Naive thymus-derived CD4-positive, alpha-beta T cell (primary cell): ENCODE measurements at regions not wholly inside any gene's neighbourhood (a gene's known extent, or its start where the extent isn't known, plus 50 kb on each side); places are given as distances from the start of the nearest gene placed in this dataset.

Experiments
- ATAC-seq: fragments of 150-1000 bp; cut with Tn5 transposase; 2 replicates; pipeline ENCODE4 v1.10.0; 2021; ENCODE audit warnings: mild to moderate bottlenecking, moderate library complexity
- CTCF ChIA-PET: fragments of 350-600 bp; sonication (Branson Sonifier 250); formaldehyde crosslinking; loops from one replicate; lab custom pipeline; 2021; ENCODE audit warnings: antibody characterized with exemption; lab: Charles Lee
- POLR2A ChIA-PET: fragments of 350-600 bp; sonication (Branson Sonifier 250); formaldehyde crosslinking; loops from one replicate; lab custom pipeline; 2021; ENCODE audit warnings: antibody characterized with exemption, inconsistent platforms; lab: Charles Lee
- DNase-seq, 9 donors: peaks; one replicate each; pipeline versions ENCODE4 v3.0.0 to v3.0.0-alpha.2; 2020 to 2022; ENCODE audit warnings: mixed read lengths in 1 of 9
- H3K27ac ChIP-seq: one replicate; pipeline ENCODE4 v1.7.0; 2013; ENCODE audit warnings: mild to moderate bottlenecking, low read depth, low read length, moderate library complexity
- H3K27me3 ChIP-seq, 2 donors: one replicate each; pipeline ENCODE4 v1.7.0; 2013; ENCODE audit warnings: low read length in 2 of 2, mild to moderate bottlenecking in 2 of 2, moderate library complexity in 2 of 2; ENCODE audit not compliant: control insufficient read depth in 2 of 2, insufficient read depth in 2 of 2
- H3K36me3 ChIP-seq, 3 experiments: 1 replicate in 2 of 3; 2 replicates in 1 of 3; pipeline ENCODE4 v1.7.0; 2013; ENCODE audit warnings: low read length in 3 of 3, mild to moderate bottlenecking in 3 of 3, moderate library complexity in 1 of 3; ENCODE audit not compliant: insufficient read depth in 3 of 3, control insufficient read depth in 2 of 3
- H3K4me1 ChIP-seq, 2 donors: one replicate each; pipeline ENCODE4 v1.7.0; 2013; ENCODE audit warnings: low read length in 2 of 2, mild to moderate bottlenecking in 2 of 2, moderate library complexity in 1 of 2; ENCODE audit not compliant: control insufficient read depth in 2 of 2, insufficient read depth in 2 of 2
- H3K4me3 ChIP-seq: 2 replicates; pipeline ENCODE4 v1.7.0; 2013; ENCODE audit warnings: mild to moderate bottlenecking, low read length
- H3K9me3 ChIP-seq, 3 experiments: 1 replicate in 2 of 3; 2 replicates in 1 of 3; pipeline ENCODE4 v1.7.0; 2013; ENCODE audit warnings: low read length in 3 of 3; ENCODE audit not compliant: control insufficient read depth in 2 of 3
- H3K27ac Mint-ChIP-seq, 9 donors: one replicate each; pipeline ENCODE4 v1.8.0; 2020 to 2022; ENCODE audit warnings: mixed read lengths in 9 of 9, mild to moderate bottlenecking in 8 of 9, moderate library complexity in 5 of 9, inconsistent platforms in 2 of 9
- H3K27me3 Mint-ChIP-seq, 5 donors: one replicate each; pipeline ENCODE4 v1.8.0; 2021 to 2022; ENCODE audit warnings: mixed read lengths in 5 of 5, mild to moderate bottlenecking in 1 of 5
- H3K36me3 Mint-ChIP-seq, 5 donors: one replicate each; pipeline ENCODE4 v1.8.0; 2020 to 2022; ENCODE audit warnings: mixed read lengths in 5 of 5, mild to moderate bottlenecking in 3 of 5, inconsistent platforms in 1 of 5
- H3K4me1 Mint-ChIP-seq, 7 donors: one replicate each; pipeline ENCODE4 v1.8.0; 2020 to 2022; ENCODE audit warnings: mixed read lengths in 7 of 7, mild to moderate bottlenecking in 3 of 7, inconsistent platforms in 1 of 7
- H3K4me3 Mint-ChIP-seq, 10 donors: one replicate each; pipeline ENCODE4 v1.8.0; 2020 to 2022; ENCODE audit warnings: mild to moderate bottlenecking in 10 of 10, mixed read lengths in 10 of 10, moderate library complexity in 6 of 10, inconsistent platforms in 2 of 10
- H3K9me3 Mint-ChIP-seq, 11 donors: one replicate each; pipeline ENCODE4 v1.8.0; 2020 to 2022; ENCODE audit warnings: mixed read lengths in 11 of 11, mild to moderate bottlenecking in 4 of 11, inconsistent platforms in 1 of 11, moderate library complexity in 1 of 11
- intact Hi-C, 2 donors: fragments of 100-400 bp; cut with micrococcal nuclease; formaldehyde crosslinking; loops; one replicate each; pipeline ENCODE4 v1.15.1; 2023

GRCh38 chr22:49693416-49693815, 134.3 kb downstream of the BRD1 start:
- H3K4me3 ChIP-seq: no peak overlapping the region
- no peaks in the 10 kb centered on the region for H3K36me3 ChIP-seq
- H3K9me3 ChIP-seq: no peaks in the 10 kb centered on the region
- DNase-seq (no peak), ATAC-seq (no peak)
- peaks cover 0 to 5% of the 10 kb centered on the region in 2 donors for H3K4me1 ChIP-seq
- no peak overlapping the region for H3K27ac ChIP-seq
- Mint-ChIP-seq H3K27me3 (peaks cover 0 to 16% (median 0%) of the 10 kb centered on the region in 5 donors), H3K4me1 (peaks cover 0 to 25% (median 18%) of the 10 kb centered on the region in 7 donors), H3K4me3 (peak overlapping the region in 3 of 10 donors; percentile 43 to 56 (median 50)), H3K27ac (peak overlapping the region in 4 of 9 donors; percentile 43 to 80 (median 67)), H3K36me3 (peaks cover 0 to 7% (median 0%) of the 10 kb centered on the region in 5 donors), H3K9me3 (peaks cover 0 to 26% (median 8%) of the 10 kb centered on the region in 11 donors)
- ChIA-PET CTCF (no interaction called here), POLR2A (no interaction called here)
- intact Hi-C loops: loop anchor here in 1 of 2 donors (2.0 kb wide), 1 partner anchor 23 kb away; no protein-coding TSS in a partner anchor
- H3K27me3 ChIP-seq: no peaks in the 10 kb centered on the region

- ATAC-seq (no peak), DNase-seq (no peak)
- no peaks in the 10 kb centered on the region for H3K9me3 ChIP-seq
- H3K4me1 ChIP-seq: peaks cover 0 to 5% of the 10 kb centered on the region in 2 donors
- no peaks in the 10 kb centered on the region for H3K27me3 ChIP-seq
- intact Hi-C loops: loop anchor here in 1 of 2 donors (2.0 kb wide), 1 partner anchor 22 kb away; no protein-coding TSS in a partner anchor
- H3K4me3 Mint-ChIP-seq: peak overlapping the region in 8 of 10 donors; percentile 25 to 63 (median 39)
- H3K4me1 Mint-ChIP-seq: peaks cover 0 to 25% (median 18%) of the 10 kb centered on the region in 7 donors
- ChIA-PET POLR2A (interaction anchor here (0.6 kb wide), 1 partner anchor 341 kb away, joined by 3 read pairs; no protein-coding TSS in a partner anchor), CTCF (interaction anchor here (1.1 kb wide), 1 partner anchor 9 kb away, joined by 5 read pairs; no protein-coding TSS in a partner anchor)
- H3K9me3 Mint-ChIP-seq: peaks cover 0 to 22% (median 7%) of the 10 kb centered on the region in 11 donors
- H3K4me3 ChIP-seq: no peak overlapping the region
- peaks cover 0 to 7% (median 0%) of the 10 kb centered on the region in 5 donors for H3K36me3 Mint-ChIP-seq
- no peaks in the 10 kb centered on the region for H3K36me3 ChIP-seq
- peak overlapping the region; percentile 0 for H3K27ac ChIP-seq
- peak overlapping the region in 7 of 9 donors; percentile 14 to 91 (median 62) for H3K27ac Mint-ChIP-seq
- H3K27me3 Mint-ChIP-seq: peaks cover 0 to 18% (median 0%) of the 10 kb centered on the region in 5 donors
Measured at GRCh38 chr22:49692499-49693225, 135.0 kb downstream of the BRD1 start.

GRCh38 chr22:49691256-49691655, 136.4 kb downstream of the BRD1 start:
- Histone ChIP-seq H3K4me3 (no peak overlapping the region), H3K9me3 (no peaks in the 10 kb centered on the region), H3K4me1 (peaks cover 0 to 5% of the 10 kb centered on the region in 2 donors), H3K27ac (no peak overlapping the region), H3K36me3 (no peaks in the 10 kb centered on the region), H3K27me3 (no peaks in the 10 kb centered on the region)
- Mint-ChIP-seq H3K27ac (peak overlapping the region in 5 of 9 donors; percentile 6 to 80 (median 43)), H3K9me3 (peaks cover 0 to 8% (median 2%) of the 10 kb centered on the region in 11 donors), H3K36me3 (peaks cover 0 to 7% (median 0%) of the 10 kb centered on the region in 5 donors), H3K4me3 (peak overlapping the region in 1 of 10 donors; percentile 10), H3K4me1 (peaks cover 0 to 25% (median 18%) of the 10 kb centered on the region in 7 donors), H3K27me3 (peaks cover 0 to 21% (median 0%) of the 10 kb centered on the region in 5 donors)
- ATAC-seq: no peak
- ChIA-PET CTCF (no interaction called here), POLR2A (no interaction called here)
- no peak for DNase-seq
- intact Hi-C loops: no loop called here

- ATAC-seq (no peak), DNase-seq (no peak)
- peaks cover 0 to 25% (median 18%) of the 10 kb centered on the region in 7 donors for H3K4me1 Mint-ChIP-seq
- ChIA-PET CTCF (no interaction called here), POLR2A (no interaction called here)
- no peaks in the 10 kb centered on the region for H3K27me3 ChIP-seq
- H3K27ac Mint-ChIP-seq: no peak overlapping the region
- no peaks in the 10 kb centered on the region for H3K9me3 ChIP-seq
- H3K36me3 Mint-ChIP-seq: peaks cover 0 to 7% (median 0%) of the 10 kb centered on the region in 5 donors
- no peak overlapping the region for H3K4me3 ChIP-seq
- intact Hi-C loops: no loop called here
- no peaks in the 10 kb centered on the region for H3K36me3 ChIP-seq
- H3K27me3 Mint-ChIP-seq: peaks cover 0 to 21% (median 0%) of the 10 kb centered on the region in 5 donors
- peaks cover 0 to 4% (median 0%) of the 10 kb centered on the region in 11 donors for H3K9me3 Mint-ChIP-seq
- peaks cover 0 to 5% of the 10 kb centered on the region in 2 donors for H3K4me1 ChIP-seq
- no peak overlapping the region for H3K27ac ChIP-seq
- no peak overlapping the region for H3K4me3 Mint-ChIP-seq
Measured at GRCh38 chr22:49690454-49690853, 137.2 kb downstream of the BRD1 start.

- Histone ChIP-seq H3K27me3 (no peaks in the 10 kb centered on the region), H3K4me3 (no peak overlapping the region), H3K4me1 (peaks cover 0 to 5% of the 10 kb centered on the region in 2 donors), H3K36me3 (no peaks in the 10 kb centered on the region), H3K27ac (no peak overlapping the region), H3K9me3 (no peaks in the 10 kb centered on the region)
- POLR2A ChIA-PET: no interaction called here
- DNase-seq (no peak), ATAC-seq (no peak)
- Mint-ChIP-seq H3K9me3 (peaks cover 0 to 4% (median 0%) of the 10 kb centered on the region in 11 donors), H3K4me3 (no peak overlapping the region), H3K27me3 (peaks cover 0 to 21% (median 0%) of the 10 kb centered on the region in 5 donors), H3K36me3 (peaks cover 0 to 7% (median 0%) of the 10 kb centered on the region in 5 donors), H3K4me1 (peaks cover 0 to 25% (median 18%) of the 10 kb centered on the region in 7 donors), H3K27ac (no peak overlapping the region)
- CTCF ChIA-PET: no interaction called here
- intact Hi-C loops: no loop called here
Measured at GRCh38 chr22:49689858-49690257, 137.8 kb downstream of the BRD1 start.

- Histone ChIP-seq H3K9me3 (no peaks in the 10 kb centered on the region), H3K4me3 (no peak overlapping the region), H3K27me3 (no peaks in the 10 kb centered on the region), H3K36me3 (no peaks in the 10 kb centered on the region), H3K27ac (no peak overlapping the region), H3K4me1 (peaks cover 0 to 5% of the 10 kb centered on the region in 2 donors)
- peak overlapping the region in 1 of 9 donors; percentile 14 for H3K27ac Mint-ChIP-seq
- peaks cover 0 to 4% (median 0%) of the 10 kb centered on the region in 11 donors for H3K9me3 Mint-ChIP-seq
- no peak overlapping the region for H3K4me3 Mint-ChIP-seq
- ATAC-seq (no peak), DNase-seq (no peak)
- CTCF ChIA-PET: no interaction called here
- POLR2A ChIA-PET: no interaction called here
- peaks cover 0 to 25% (median 18%) of the 10 kb centered on the region in 7 donors for H3K4me1 Mint-ChIP-seq
- intact Hi-C loops: no loop called here
- peaks cover 0 to 25% (median 0%) of the 10 kb centered on the region in 5 donors for H3K27me3 Mint-ChIP-seq
- peaks cover 0 to 7% (median 0%) of the 10 kb centered on the region in 5 donors for H3K36me3 Mint-ChIP-seq
Measured at GRCh38 chr22:49689255-49689770, 138.4 kb downstream of the BRD1 start.
